GM12878 (cell line): ENCODE measurements at regions not wholly inside any gene's neighbourhood (a gene's known extent, or its start where the extent isn't known, plus 50 kb on each side); places are given as distances from the start of the nearest gene placed in this dataset.

Source experiments
- ATAC-seq: fragments of 200-7000 bp; cut with Tn5 transposase; 3 replicates; pipeline ENCODE4 v1.9.1; 2020; ENCODE audit warnings: mild to moderate bottlenecking, moderate library complexity
- BruUV-seq: library from RNA; stranded (reverse); fragments of 400-500 nt; replicated peaks from 2 replicates; lab custom pipeline; 2021; lab: Mats Ljungman, UMichigan
- CTCF ChIA-PET: fragments of 300-600 bp; sonication (Branson Sonifier 250); formaldehyde crosslinking; extraction: SDS; loops from one replicate; lab custom pipeline; 2021; ENCODE audit warnings: inconsistent platforms; lab: Yijun Ruan, JAX
- POLR2A ChIA-PET: fragments of 350-600 bp; formaldehyde crosslinking; extraction: SDS; loops from one replicate; lab custom pipeline; 2021; ENCODE audit warnings: inconsistent platforms; lab: Charles Lee
- RAD21 ChIA-PET: fragments of 300-600 bp; sonication (Branson Sonifier 250); formaldehyde crosslinking; loops from one replicate; lab custom pipeline; 2023; ENCODE audit warnings: antibody characterized with exemption; ENCODE audit not compliant: unreplicated experiment; lab: Charles Lee
- SMC1A ChIA-PET: fragments of 300-600 bp; sonication (Branson Sonifier 250); formaldehyde crosslinking; loops from one replicate; lab custom pipeline; 2023; ENCODE audit not compliant: unreplicated experiment, uncharacterized antibody; lab: Charles Lee
- DNase-seq: peaks from one replicate; pipeline ENCODE4 v3.0.0-alpha.2; 2011; ENCODE audit warnings: low read depth, low spot score
- FAIRE-seq: peaks from 3 replicates; lab custom pipeline; 2011; peaks lifted over from hg19 to GRCh38; lab: Jason Lieb, UNC
- H2AFZ ChIP-seq: 2 replicates; pipeline ENCODE4 v1.6.0; 2011; ENCODE audit warnings: low read depth, low read length, control low read depth; ENCODE audit not compliant: control insufficient read depth
- H3K27ac ChIP-seq: 2 replicates; pipeline ENCODE4 v1.5.1; 2011; ENCODE audit warnings: control low read depth; ENCODE audit not compliant: control insufficient read depth, insufficient read depth
- H3K27me3 ChIP-seq, 2 experiments: replicated peaks in 1 of 2; 2 replicates each; pipeline versions ENCODE4 v1.6.0 to v1.6.1; 2011; ENCODE audit warnings: low read length in 1 of 2; ENCODE audit not compliant: control insufficient read depth in 2 of 2, insufficient read depth in 2 of 2
- H3K36me3 ChIP-seq, 2 experiments: 2 replicates each; pipeline ENCODE4 v1.5.1; 2011; ENCODE audit warnings: low read length in 1 of 2; ENCODE audit not compliant: control insufficient read depth in 2 of 2, insufficient read depth in 2 of 2
- H3K4me1 ChIP-seq: 2 replicates; pipeline ENCODE4 v1.6.1; 2011; ENCODE audit warnings: mild to moderate bottlenecking, low read length, moderate library complexity, mixed read lengths; ENCODE audit not compliant: control insufficient read depth, insufficient read depth
- H3K4me2 ChIP-seq: 2 replicates; pipeline ENCODE4 v1.6.0; 2011; ENCODE audit warnings: control low read depth; ENCODE audit not compliant: control insufficient read depth, insufficient read depth
- H3K4me3 ChIP-seq: fragments of 200-600 bp; sonication (generic); 2 replicates; pipeline ENCODE4 v1.5.1; 2016
- H3K79me2 ChIP-seq: 2 replicates; pipeline ENCODE4 v1.6.0; 2011; ENCODE audit warnings: low read length; ENCODE audit not compliant: control insufficient read depth, insufficient read depth
- H3K9ac ChIP-seq: 2 replicates; pipeline ENCODE4 v1.8.0; 2011; ENCODE audit warnings: low read length, control low read depth, mixed read lengths; ENCODE audit not compliant: control insufficient read depth, insufficient read depth
- H3K9me3 ChIP-seq: replicated peaks from 3 replicates; pipeline ENCODE4 v1.5.1; 2011; ENCODE audit warnings: mild to moderate bottlenecking, low read length; ENCODE audit not compliant: control insufficient read depth, insufficient read depth
- H4K20me1 ChIP-seq: 2 replicates; pipeline ENCODE4 v1.6.0; 2011; ENCODE audit not compliant: control insufficient read depth, insufficient read depth
- BMI1 ChIP-seq: fragments of 450-650 bp; IDR thresholded peaks from 2 replicates; pipeline ENCODE4 v1.6.1; 2016; ENCODE audit warnings: mild to moderate bottlenecking, moderate library complexity, borderline replicate concordance
- NR2F1 ChIP-seq: fragments of 450-650 bp; conservative IDR thresholded peaks from 2 replicates; pipeline ENCODE4 v1.6.1; 2017; ENCODE audit warnings: mild to moderate bottlenecking
- SMC3 ChIP-seq: IDR thresholded peaks from 2 replicates; pipeline ENCODE4 v1.6.1; 2011; ENCODE audit warnings: low read length, improper control_type of control experiment, borderline replicate concordance
- SRF ChIP-seq, 2 experiments: IDR thresholded peaks; 2 replicates each; pipeline ENCODE4 v1.6.1; 2011; ENCODE audit warnings: low read depth in 2 of 2, low read length in 2 of 2, mild to moderate bottlenecking in 1 of 2, moderate library complexity in 1 of 2
- WGBS: methylation state at CpG from one replicate; pipeline ENCODE4 v1.1.6; 2016; ENCODE audit warnings: low lambda C conversion rate; ENCODE audit not compliant: insufficient replicate concordance, insufficient coverage; ENCODE audit errors: missing lambda C conversion rate; 5-methylcytosine and 5-hydroxymethylcytosine counted together
- in situ Hi-C: fragments of 300-500 bp; cut with MboI; formaldehyde crosslinking; loops from 9 replicates; pipeline ENCODE4 v1.14.3; 2018; ENCODE audit warnings: mixed read lengths
- intact Hi-C: fragments of 100-400 bp; cut with micrococcal nuclease; formaldehyde crosslinking; loops from one replicate; pipeline ENCODE4 v1.14.2; 2022; ENCODE audit not compliant: unreplicated experiment
- TF ChIP-seq, protein P1 (sequence below): IDR thresholded peaks from 2 replicates; pipeline ENCODE4 v1.6.1; 2012; ENCODE audit warnings: mild to moderate bottlenecking, low read depth, low read length
- TF ChIP-seq, protein P2 (sequence below): fragments of 450-650 bp; IDR thresholded peaks from 2 replicates; pipeline ENCODE4 v1.6.1; 2017; ENCODE audit warnings: mild to moderate bottlenecking, low read depth, inconsistent platforms; ENCODE audit not compliant: poor library complexity, severe bottlenecking

DNA sequence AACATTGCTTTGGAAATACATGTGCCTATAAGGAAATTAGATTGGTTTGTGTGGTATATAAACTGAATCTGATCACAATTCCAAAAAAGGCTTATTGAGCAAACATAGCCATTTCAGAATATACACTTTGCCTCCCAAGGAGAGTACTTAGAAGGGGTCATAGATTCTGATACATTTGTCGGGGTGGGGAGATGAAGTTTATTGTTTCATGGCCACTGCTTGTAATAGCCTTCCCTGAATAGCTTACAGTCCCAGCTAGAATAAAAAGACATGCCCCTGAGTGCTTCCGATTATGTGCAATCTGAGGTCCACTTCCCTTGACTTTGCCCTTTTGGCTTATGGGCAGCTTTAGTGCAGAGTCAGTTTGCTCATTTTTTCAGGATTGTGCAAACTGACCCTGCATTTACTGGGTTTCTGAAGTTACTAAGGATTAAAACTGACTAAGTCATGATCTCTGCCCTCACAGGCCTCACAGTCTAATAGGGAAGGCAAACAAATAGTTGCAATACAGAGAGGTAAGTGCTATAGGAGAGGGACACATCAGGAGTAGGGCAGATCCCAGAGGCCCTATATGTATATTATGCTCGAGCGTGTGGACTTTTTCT is 184.2 kb downstream of the BLID start:
- ATAC-seq (no peak), DNase-seq (no peak), FAIRE-seq (no peak)
- 31% methylated on average over 4 of the region's 4 CpGs for WGBS
- H3K4me2 ChIP-seq: no peak overlapping the region
- ChIA-PET CTCF (no interaction called here), POLR2A (no interaction called here), SMC1A (interaction anchor here (0.6 kb wide), 1 partner anchor 18 kb away, joined by 3 read pairs; no protein-coding TSS in a partner anchor), RAD21 (no interaction called here)
- no peaks in the 10 kb centered on the region for H4K20me1 ChIP-seq
- no peak overlapping the region for H3K27ac ChIP-seq
- H3K79me2 ChIP-seq: no peaks in the 10 kb centered on the region
- intact Hi-C loops (no loop called here), in situ Hi-C loops (no loop called here)
- no peak overlapping the region for H3K9ac ChIP-seq
- no peaks in the 10 kb centered on the region for H3K27me3 ChIP-seq
- no TSS peak for BruUV-seq
- H2AFZ ChIP-seq: no peak overlapping the region
- H3K4me1 ChIP-seq: peaks cover 3% of the 10 kb centered on the region; the same call in 1 of the 2 replicates
- H3K9me3 ChIP-seq: no peaks in the 10 kb centered on the region
- H3K4me3 ChIP-seq: no peak overlapping the region
- no peaks in the 10 kb centered on the region for H3K36me3 ChIP-seq
- TF ChIP-seq SRF (IDR thresholded peaks at IDR 0.05; ENCODE audit: low read depth in 2 of 2, low read length in 2 of 2): no peak
- TF ChIP-seq NR2F1: no peak
- no peak for TF ChIP-seq SMC3
- TF ChIP-seq, protein P1, sequence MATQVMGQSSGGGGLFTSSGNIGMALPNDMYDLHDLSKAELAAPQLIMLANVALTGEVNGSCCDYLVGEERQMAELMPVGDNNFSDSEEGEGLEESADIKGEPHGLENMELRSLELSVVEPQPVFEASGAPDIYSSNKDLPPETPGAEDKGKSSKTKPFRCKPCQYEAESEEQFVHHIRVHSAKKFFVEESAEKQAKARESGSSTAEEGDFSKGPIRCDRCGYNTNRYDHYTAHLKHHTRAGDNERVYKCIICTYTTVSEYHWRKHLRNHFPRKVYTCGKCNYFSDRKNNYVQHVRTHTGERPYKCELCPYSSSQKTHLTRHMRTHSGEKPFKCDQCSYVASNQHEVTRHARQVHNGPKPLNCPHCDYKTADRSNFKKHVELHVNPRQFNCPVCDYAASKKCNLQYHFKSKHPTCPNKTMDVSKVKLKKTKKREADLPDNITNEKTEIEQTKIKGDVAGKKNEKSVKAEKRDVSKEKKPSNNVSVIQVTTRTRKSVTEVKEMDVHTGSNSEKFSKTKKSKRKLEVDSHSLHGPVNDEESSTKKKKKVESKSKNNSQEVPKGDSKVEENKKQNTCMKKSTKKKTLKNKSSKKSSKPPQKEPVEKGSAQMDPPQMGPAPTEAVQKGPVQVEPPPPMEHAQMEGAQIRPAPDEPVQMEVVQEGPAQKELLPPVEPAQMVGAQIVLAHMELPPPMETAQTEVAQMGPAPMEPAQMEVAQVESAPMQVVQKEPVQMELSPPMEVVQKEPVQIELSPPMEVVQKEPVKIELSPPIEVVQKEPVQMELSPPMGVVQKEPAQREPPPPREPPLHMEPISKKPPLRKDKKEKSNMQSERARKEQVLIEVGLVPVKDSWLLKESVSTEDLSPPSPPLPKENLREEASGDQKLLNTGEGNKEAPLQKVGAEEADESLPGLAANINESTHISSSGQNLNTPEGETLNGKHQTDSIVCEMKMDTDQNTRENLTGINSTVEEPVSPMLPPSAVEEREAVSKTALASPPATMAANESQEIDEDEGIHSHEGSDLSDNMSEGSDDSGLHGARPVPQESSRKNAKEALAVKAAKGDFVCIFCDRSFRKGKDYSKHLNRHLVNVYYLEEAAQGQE: no peak
- TF ChIP-seq BMI1: no peak
- TF ChIP-seq, protein P2, sequence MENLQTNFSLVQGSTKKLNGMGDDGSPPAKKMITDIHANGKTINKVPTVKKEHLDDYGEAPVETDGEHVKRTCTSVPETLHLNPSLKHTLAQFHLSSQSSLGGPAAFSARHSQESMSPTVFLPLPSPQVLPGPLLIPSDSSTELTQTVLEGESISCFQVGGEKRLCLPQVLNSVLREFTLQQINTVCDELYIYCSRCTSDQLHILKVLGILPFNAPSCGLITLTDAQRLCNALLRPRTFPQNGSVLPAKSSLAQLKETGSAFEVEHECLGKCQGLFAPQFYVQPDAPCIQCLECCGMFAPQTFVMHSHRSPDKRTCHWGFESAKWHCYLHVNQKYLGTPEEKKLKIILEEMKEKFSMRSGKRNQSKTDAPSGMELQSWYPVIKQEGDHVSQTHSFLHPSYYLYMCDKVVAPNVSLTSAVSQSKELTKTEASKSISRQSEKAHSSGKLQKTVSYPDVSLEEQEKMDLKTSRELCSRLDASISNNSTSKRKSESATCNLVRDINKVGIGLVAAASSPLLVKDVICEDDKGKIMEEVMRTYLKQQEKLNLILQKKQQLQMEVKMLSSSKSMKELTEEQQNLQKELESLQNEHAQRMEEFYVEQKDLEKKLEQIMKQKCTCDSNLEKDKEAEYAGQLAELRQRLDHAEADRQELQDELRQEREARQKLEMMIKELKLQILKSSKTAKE: no peak
